NT2/D1 (cell line): ENCODE measurements at regions not wholly inside any gene's neighbourhood (a gene's known extent, or its start where the extent isn't known, plus 50 kb on each side); places are given as distances from the start of the nearest gene placed in this dataset.

Source experiments
- YY1 ChIP-seq: IDR thresholded peaks from 2 replicates; pipeline ENCODE4 v1.6.1; 2011; ENCODE audit not compliant: insufficient read length, insufficient read depth
- ZNF274 ChIP-seq: IDR thresholded peaks from 2 replicates; pipeline ENCODE4 v1.6.1; 2011; ENCODE audit warnings: mild to moderate bottlenecking, low read depth, low read length

- TF ChIP-seq ZNF274: no peak
- no peak for TF ChIP-seq YY1
Measured at GRCh38 chr2:57782587-57782986, 264.0 kb upstream of the VRK2 start.
